ENCODE measurements at regions not wholly inside any gene's neighbourhood (a gene's known extent, or its start where the extent isn't known, plus 50 kb on each side); places are given as distances from the start of the nearest gene placed in this dataset.

DNA sequence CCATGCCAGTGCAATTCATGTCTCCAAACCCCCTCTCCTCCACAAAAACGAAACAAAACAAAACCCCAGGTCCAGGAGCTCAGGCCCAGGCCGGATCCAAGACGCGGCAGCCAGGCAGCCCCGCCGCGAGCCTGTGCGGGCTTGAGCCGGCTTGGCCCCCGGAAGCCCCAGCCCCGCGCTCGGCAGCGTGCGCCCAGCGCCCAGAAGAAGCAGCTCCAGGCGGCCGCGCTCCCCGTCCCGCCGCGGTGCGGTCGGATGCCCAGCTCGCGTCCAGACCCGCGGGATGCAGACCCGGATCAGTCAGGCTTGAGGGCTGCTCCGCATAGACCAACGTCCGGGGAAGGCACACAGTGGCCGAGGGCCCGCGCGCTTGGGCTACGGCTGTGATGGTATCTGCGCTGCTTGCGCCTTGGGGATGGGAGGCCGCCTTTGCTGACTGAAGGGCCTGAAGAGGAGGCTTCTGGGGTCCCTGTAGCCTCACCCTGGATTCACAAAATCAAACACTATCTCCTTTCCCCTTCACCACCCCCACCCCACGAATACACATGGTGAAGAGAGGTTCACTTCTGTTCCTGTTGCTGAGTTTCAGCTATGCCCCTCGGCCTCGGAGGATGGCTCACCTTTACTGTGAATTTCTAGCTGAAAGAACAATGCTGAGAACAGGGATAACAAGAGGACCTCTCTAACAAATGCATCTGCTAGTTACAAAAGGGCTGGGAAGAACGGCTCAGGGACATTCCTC lies 79.9 kb upstream of the EN2 start:
- Histone ChIP-seq H3K9me3 (ENCODE audit: control insufficient read depth in 3 of 3, low read length in 3 of 3) (no peaks in the 10 kb centered on the region), H3K27me3 (ENCODE audit: control insufficient read depth in 3 of 3, insufficient read depth in 3 of 3, low read length in 3 of 3) (peaks cover 92 to 99% (median 97%) of the 10 kb centered on the region in 3 donors), H3K4me3 (ENCODE audit: low read length in 3 of 3) (peak overlapping the region; percentile 23 to 43 (median 41)), H3K9ac (ENCODE audit: low read depth in 1 of 3, low read length in 3 of 3) (peak overlapping the region in 1 of 3 donors; percentile 2), H3K27ac (ENCODE audit: low read depth, low read length) (no peak overlapping the region), H3K36me3 (ENCODE audit: control insufficient read depth in 3 of 3, insufficient read depth in 3 of 3, low read length in 3 of 3) (no peaks in the 10 kb centered on the region), H3K4me1 (ENCODE audit: control insufficient read depth in 3 of 3, insufficient read depth in 3 of 3, low read length in 3 of 3) (peaks cover 32 to 52% (median 48%) of the 10 kb centered on the region in 3 donors)

GRCh38 chr7:155378580-155378934 lies 79.4 kb upstream of the EN2 start:
- H3K9ac ChIP-seq (ENCODE audit: low read depth in 1 of 3, low read length in 3 of 3), result no peak overlapping the region
- peaks cover 27 to 47% (median 42%) of the 10 kb centered on the region in 3 donors for H3K4me1 ChIP-seq (ENCODE audit: control insufficient read depth in 3 of 3, insufficient read depth in 3 of 3, low read length in 3 of 3)
- no peaks in the 10 kb centered on the region for H3K9me3 ChIP-seq (ENCODE audit: control insufficient read depth in 3 of 3, low read length in 3 of 3)
- peaks cover 91 to 99% (median 95%) of the 10 kb centered on the region in 3 donors for H3K27me3 ChIP-seq (ENCODE audit: control insufficient read depth in 3 of 3, insufficient read depth in 3 of 3, low read length in 3 of 3)
- H3K27ac ChIP-seq (ENCODE audit: low read depth, low read length), result no peak overlapping the region
- no peak overlapping the region for H3K4me3 ChIP-seq (ENCODE audit: low read length in 3 of 3)
- no peaks in the 10 kb centered on the region for H3K36me3 ChIP-seq (ENCODE audit: control insufficient read depth in 3 of 3, insufficient read depth in 3 of 3, low read length in 3 of 3)

GRCh38 chr7:155378959-155379871 lies 78.7 kb upstream of the EN2 start:
- Histone ChIP-seq H3K9me3 (ENCODE audit: control insufficient read depth in 3 of 3, low read length in 3 of 3) (no peaks in the 10 kb centered on the region), H3K36me3 (ENCODE audit: control insufficient read depth in 3 of 3, insufficient read depth in 3 of 3, low read length in 3 of 3) (no peaks in the 10 kb centered on the region), H3K4me1 (ENCODE audit: control insufficient read depth in 3 of 3, insufficient read depth in 3 of 3, low read length in 3 of 3) (peaks cover 21 to 41% (median 38%) of the 10 kb centered on the region in 3 donors), H3K27ac (ENCODE audit: low read depth, low read length) (no peak overlapping the region), H3K27me3 (ENCODE audit: control insufficient read depth in 3 of 3, insufficient read depth in 3 of 3, low read length in 3 of 3) (peaks cover 92 to 100% (median 97%) of the 10 kb centered on the region in 3 donors), H3K9ac (ENCODE audit: low read depth in 1 of 3, low read length in 3 of 3) (no peak overlapping the region), H3K4me3 (ENCODE audit: low read length in 3 of 3) (no peak overlapping the region)

GRCh38 chr7:155380221-155380861 lies 77.6 kb upstream of the EN2 start:
- H3K9me3 ChIP-seq (ENCODE audit: control insufficient read depth in 3 of 3, low read length in 3 of 3), result no peaks in the 10 kb centered on the region
- peaks cover 13 to 33% (median 28%) of the 10 kb centered on the region in 3 donors for H3K4me1 ChIP-seq (ENCODE audit: control insufficient read depth in 3 of 3, insufficient read depth in 3 of 3, low read length in 3 of 3)
- H3K4me3 ChIP-seq (ENCODE audit: low read length in 3 of 3), result no peak overlapping the region
- H3K27me3 ChIP-seq (ENCODE audit: control insufficient read depth in 3 of 3, insufficient read depth in 3 of 3, low read length in 3 of 3), result peaks cover 90 to 96% (median 94%) of the 10 kb centered on the region in 3 donors
- H3K9ac ChIP-seq (ENCODE audit: low read depth in 1 of 3, low read length in 3 of 3), result no peak overlapping the region
- no peaks in the 10 kb centered on the region for H3K36me3 ChIP-seq (ENCODE audit: control insufficient read depth in 3 of 3, insufficient read depth in 3 of 3, low read length in 3 of 3)
- H3K27ac ChIP-seq (ENCODE audit: low read depth, low read length), result no peak overlapping the region

- Histone ChIP-seq H3K4me1 (ENCODE audit: control insufficient read depth in 3 of 3, insufficient read depth in 3 of 3, low read length in 3 of 3) (peaks cover 9 to 33% (median 24%) of the 10 kb centered on the region in 3 donors), H3K4me3 (ENCODE audit: low read length in 3 of 3) (peak overlapping the region in 2 of 3 donors; percentile 6 to 60), H3K27ac (ENCODE audit: low read depth, low read length) (no peak overlapping the region), H3K36me3 (ENCODE audit: control insufficient read depth in 3 of 3, insufficient read depth in 3 of 3, low read length in 3 of 3) (no peaks in the 10 kb centered on the region), H3K27me3 (ENCODE audit: control insufficient read depth in 3 of 3, insufficient read depth in 3 of 3, low read length in 3 of 3) (peaks cover 87 to 94% (median 89%) of the 10 kb centered on the region in 3 donors), H3K9ac (ENCODE audit: low read depth in 1 of 3, low read length in 3 of 3) (no peak overlapping the region), H3K9me3 (ENCODE audit: control insufficient read depth in 3 of 3, low read length in 3 of 3) (no peaks in the 10 kb centered on the region)
Measured at GRCh38 chr7:155380976-155381851, 76.7 kb upstream of the EN2 start.

DNA sequence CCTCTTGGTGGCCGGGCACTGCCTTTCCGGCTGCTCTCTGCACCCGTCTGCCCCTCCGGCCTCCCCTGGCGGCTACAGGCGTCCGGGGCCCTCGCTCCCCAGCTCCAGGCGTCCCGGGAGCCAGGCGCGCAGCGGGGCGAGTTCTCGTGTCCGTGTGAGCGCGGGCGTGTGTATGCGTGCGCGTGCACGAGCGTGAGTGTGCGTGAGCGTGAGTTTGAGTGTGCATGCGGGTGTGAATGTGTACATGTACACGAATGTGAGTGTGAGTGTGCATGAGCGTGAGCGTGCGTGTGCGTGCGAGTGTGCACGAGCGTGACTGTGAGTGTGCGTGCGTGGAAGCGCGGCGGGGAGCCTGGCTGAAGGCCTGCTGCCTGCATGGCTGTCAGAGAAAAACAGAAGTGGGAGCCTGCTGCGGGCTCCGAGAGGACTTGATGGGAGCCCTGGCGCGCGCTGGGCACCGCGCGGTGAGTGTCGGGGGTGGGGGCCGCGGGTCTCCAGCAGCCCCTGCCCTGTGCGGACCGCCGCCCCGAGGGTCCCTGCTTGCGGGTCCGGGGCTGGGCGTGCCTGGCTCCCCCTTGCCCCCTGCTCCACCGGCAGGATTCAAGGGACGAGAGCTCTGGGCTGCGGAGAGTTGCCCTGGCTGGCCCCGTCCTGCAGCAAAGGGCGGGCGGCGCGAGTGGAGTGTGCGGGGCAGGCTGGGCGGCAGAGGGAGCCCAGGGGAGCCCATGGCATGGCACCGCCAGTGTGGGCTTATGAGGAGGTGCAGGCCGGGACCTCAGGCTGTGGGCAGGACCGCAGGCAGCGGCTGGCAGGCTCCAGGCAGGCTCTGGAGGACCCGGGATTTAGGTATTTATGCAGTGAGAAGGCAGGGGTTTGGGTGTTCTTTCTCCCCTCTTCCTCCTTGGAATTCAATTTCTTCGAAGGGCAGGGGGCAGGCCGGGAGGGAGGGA lies 75.8 kb upstream of the EN2 start:
- H3K36me3 ChIP-seq (ENCODE audit: control insufficient read depth in 3 of 3, insufficient read depth in 3 of 3, low read length in 3 of 3), result no peaks in the 10 kb centered on the region
- H3K27ac ChIP-seq (ENCODE audit: low read depth, low read length), result no peak overlapping the region
- H3K4me3 ChIP-seq (ENCODE audit: low read length in 3 of 3), result peak overlapping the region in 2 of 3 donors; percentile 60 to 61
- H3K4me1 ChIP-seq (ENCODE audit: control insufficient read depth in 3 of 3, insufficient read depth in 3 of 3, low read length in 3 of 3), result peaks cover 9 to 33% (median 24%) of the 10 kb centered on the region in 3 donors
- H3K27me3 ChIP-seq (ENCODE audit: control insufficient read depth in 3 of 3, insufficient read depth in 3 of 3, low read length in 3 of 3), result peaks cover 89 to 94% (median 92%) of the 10 kb centered on the region in 3 donors
- no peaks in the 10 kb centered on the region for H3K9me3 ChIP-seq (ENCODE audit: control insufficient read depth in 3 of 3, low read length in 3 of 3)
- H3K9ac ChIP-seq (ENCODE audit: low read depth in 1 of 3, low read length in 3 of 3), result peak overlapping the region in 1 of 3 donors; percentile 16

DNA sequence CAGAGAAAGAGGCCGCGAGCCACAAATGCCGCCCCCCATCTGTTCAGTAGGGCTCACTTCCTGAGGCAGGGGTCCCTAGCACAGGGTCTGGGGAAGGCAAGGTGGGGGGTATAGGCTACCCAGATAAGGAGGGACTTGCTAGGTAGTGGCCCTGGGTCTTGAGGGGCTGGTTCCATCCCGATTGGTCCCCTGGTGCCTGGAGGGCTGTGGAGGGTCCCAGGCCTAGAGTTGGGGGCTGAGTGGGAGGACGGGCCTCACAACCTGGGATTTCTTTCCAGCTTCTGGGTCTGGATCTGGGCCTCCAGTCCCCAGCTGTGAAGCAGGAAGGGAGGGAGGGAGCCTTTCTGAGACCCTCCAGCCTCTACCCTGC lies 75.1 kb upstream of the EN2 start:
- Histone ChIP-seq H3K4me1 (ENCODE audit: control insufficient read depth in 3 of 3, insufficient read depth in 3 of 3, low read length in 3 of 3) (peaks cover 9 to 27% (median 22%) of the 10 kb centered on the region in 3 donors), H3K9ac (ENCODE audit: low read depth in 1 of 3, low read length in 3 of 3) (no peak overlapping the region), H3K36me3 (ENCODE audit: control insufficient read depth in 3 of 3, insufficient read depth in 3 of 3, low read length in 3 of 3) (no peaks in the 10 kb centered on the region), H3K9me3 (ENCODE audit: control insufficient read depth in 3 of 3, low read length in 3 of 3) (no peaks in the 10 kb centered on the region), H3K27me3 (ENCODE audit: control insufficient read depth in 3 of 3, insufficient read depth in 3 of 3, low read length in 3 of 3) (peaks cover 89 to 92% (median 90%) of the 10 kb centered on the region in 3 donors), H3K27ac (ENCODE audit: low read depth, low read length) (no peak overlapping the region), H3K4me3 (ENCODE audit: low read length in 3 of 3) (no peak overlapping the region)

GRCh38 chr7:155383756-155384491 lies 74.0 kb upstream of the EN2 start:
- Histone ChIP-seq H3K27ac (ENCODE audit: low read depth, low read length) (no peak overlapping the region), H3K36me3 (ENCODE audit: control insufficient read depth in 3 of 3, insufficient read depth in 3 of 3, low read length in 3 of 3) (no peaks in the 10 kb centered on the region), H3K4me3 (ENCODE audit: low read length in 3 of 3) (no peak overlapping the region), H3K9me3 (ENCODE audit: control insufficient read depth in 3 of 3, low read length in 3 of 3) (no peaks in the 10 kb centered on the region), H3K9ac (ENCODE audit: low read depth in 1 of 3, low read length in 3 of 3) (no peak overlapping the region), H3K4me1 (ENCODE audit: control insufficient read depth in 3 of 3, insufficient read depth in 3 of 3, low read length in 3 of 3) (peaks cover 6 to 22% (median 14%) of the 10 kb centered on the region in 3 donors), H3K27me3 (ENCODE audit: control insufficient read depth in 3 of 3, insufficient read depth in 3 of 3, low read length in 3 of 3) (peaks cover 84 to 91% (median 87%) of the 10 kb centered on the region in 3 donors)

Data from skeletal muscle tissue (tissue), 3 donors.